HG03457 (cell line): ENCODE measurements at regions not wholly inside any gene's neighbourhood (a gene's known extent, or its start where the extent isn't known, plus 50 kb on each side); places are given as distances from the start of the nearest gene placed in this dataset.
"Not testable (repeated sequence)": the region's sequence is repeated elsewhere in the genome, so short reads cannot be mapped to it uniquely, and the experiment has no call there.

Experiments
- ATAC-seq: cut with Tn5 transposase; IDR thresholded peaks from one replicate; pipeline ENCODE4 v1.9.1; 2021; ENCODE audit warnings: moderate number of reproducible peaks; ENCODE audit not compliant: unreplicated experiment

DNA sequence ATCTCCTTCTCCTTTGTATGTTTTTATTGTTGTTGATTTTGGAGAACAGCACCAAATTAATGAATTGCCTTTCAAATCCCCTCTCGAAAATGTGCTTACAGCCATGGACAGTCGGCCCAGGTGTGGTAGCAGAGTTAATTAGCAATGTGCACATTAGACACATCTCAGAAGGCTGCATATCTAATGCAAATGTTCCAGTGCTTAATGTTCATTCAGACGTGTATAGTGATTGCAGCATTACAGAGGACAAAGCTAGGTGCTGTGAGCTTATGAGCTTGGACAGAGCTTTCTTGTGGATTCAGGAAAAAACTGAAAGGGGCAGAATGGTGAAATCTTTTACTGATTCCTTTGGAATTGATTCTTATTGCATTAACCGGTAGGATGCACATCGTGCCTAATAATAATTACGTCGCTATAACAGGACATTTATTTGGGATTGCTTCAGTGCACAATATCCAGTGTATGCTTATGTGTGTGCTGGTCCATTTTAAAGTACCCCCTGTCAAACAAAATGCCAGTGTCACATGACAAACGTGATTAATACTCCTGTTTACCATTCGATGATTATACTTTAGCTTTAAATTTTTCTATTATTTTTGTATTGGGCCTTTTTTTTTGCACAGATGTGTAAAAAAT lies 552.9 kb upstream of the EPHA5 start:
- no peak for ATAC-seq

DNA sequence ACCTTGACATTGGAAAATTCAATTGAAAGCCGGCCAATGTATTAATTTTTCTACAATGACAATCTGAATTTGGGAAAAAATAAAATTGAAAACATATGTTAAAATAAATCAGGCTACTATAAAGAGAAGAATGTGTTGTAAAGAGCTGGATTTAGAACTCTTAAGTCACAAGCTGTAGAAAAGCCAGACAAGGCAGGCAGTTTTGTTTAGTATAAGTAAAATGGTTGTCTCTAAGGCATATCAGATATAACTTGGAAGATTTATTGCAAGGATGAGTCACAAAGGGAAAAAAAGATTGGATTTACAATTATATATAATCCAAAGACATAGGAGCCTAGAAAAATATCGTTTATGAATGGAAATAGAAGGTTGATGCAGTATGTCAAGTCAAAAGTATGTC lies 549.1 kb upstream of the EPHA5 start:
- ATAC-seq: no peak

DNA sequence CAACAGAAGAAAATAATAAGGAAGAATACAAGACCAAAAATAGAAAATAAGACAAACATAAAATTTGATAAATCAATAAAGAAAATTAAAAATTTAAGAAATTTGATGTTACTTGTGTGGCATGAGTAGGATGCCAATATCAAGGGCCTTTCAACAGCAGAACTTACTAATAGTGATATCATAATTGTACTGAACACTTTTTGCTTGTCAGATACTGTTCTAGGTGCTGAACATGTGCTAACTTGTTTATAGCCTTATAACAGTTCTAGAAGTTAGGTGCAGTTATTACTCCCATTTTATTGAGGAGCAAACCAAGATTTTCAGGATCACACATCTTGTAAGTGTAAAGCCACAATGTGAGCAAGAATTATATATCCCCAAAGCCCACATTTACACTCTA lies 546.0 kb upstream of the EPHA5 start:
- ATAC-seq: no peak

DNA sequence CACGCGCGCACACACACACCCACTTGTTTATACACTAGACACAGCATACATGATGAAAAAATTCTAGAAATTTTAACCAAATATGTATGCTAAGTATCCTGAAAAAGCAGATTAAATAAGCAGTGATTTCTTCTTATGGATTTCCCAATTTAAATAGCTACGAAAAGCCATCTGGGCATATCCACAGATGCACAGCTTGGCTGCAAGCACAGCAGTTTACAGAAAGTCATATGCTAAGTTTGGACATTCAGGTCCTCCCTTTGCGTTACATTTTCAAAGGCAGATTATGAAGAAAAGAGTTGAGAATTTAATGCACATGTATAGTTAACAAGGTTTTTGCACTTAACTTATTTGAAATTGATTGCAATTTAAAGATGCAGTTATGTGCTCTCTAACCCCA lies 542.2 kb upstream of the EPHA5 start:
- ATAC-seq: no peak

DNA sequence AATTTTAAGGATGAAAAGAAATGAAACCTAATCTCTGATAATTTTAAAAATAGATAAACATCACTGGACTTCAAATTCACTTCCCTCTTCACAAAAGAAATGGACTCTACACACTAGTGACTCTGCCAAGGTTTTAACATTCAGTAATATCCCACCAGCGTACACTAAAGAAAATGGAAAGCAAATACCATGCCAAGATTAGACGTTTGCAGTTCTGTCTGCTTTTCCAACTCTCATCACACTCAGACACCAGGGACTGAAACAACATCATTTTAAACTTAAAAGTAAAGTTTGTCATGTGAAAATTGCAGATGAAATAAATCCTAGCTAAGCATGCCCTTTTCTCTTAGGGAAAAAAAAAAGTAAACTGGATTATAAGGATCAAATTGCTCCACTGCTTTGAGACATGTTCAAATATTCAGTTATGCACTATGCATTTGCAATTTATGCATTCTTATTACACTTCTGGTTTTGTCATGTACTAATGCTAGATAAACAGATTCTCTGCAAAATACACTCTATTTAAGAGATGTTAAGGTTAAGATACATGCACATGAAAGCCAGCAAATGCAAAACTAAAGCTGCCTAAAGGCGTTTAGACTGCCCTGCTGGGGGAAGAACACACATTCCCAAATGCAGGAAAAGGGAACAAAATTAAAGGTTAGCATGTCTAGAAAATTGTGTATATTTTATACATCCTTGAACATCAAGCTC lies 534.4 kb upstream of the EPHA5 start:
- no peak for ATAC-seq

DNA sequence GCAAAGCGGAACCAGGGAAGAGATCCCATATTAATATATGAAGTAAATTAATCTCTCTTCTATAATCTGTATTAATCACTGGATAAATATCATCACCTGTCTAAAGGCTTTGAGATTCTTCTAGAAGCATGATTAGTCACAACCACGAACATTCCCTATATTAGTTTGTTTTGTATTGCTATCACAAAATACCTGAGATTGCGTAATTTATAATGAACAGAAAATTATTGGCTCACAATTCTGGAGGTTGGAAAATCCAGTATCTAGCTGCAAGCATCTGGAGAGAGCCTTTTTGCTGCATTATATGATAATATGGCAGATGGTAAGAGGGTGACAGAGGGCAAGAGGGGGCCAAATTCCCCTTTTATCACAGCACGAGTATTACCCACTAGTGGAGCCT lies 532.6 kb upstream of the EPHA5 start:
- no peak for ATAC-seq

DNA sequence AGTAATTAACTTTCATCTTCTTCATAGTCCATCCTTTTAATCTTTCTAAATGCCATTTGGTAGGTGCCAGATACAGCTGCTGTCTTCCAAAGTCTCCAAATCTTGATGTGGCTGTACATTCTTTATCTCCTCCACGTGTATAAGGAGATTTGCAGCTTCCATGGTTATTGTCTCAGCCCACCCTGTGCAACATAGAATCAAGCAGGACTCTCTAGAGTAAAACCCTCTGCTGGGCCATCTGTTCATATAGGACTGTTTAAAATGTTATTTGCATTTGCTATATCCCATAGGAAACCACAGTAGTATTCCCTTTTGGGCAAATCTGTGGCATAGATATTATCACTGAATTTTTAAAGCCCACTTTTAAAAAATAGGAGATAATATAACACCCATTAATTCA lies 527.2 kb upstream of the EPHA5 start:
- ATAC-seq: no peak

DNA sequence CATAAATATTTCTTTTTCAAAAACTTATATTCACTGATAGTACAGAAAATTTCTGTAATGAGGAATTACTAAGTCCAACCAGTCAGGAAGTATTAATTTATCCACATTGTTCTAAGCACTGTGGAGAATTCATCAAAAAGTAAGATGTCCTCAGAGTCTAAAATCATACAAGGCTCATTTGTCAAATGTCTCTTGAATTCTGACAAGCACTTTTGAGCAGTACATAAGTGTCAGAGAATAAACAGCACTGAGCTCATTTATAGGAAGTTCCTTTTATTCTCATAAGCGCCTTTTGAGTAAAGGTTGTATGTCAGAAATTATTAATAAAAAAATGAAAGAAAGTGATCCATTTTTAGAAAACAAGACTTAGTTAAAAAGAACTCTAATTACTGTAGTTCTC lies 523.2 kb upstream of the EPHA5 start:
- ATAC-seq: no peak

DNA sequence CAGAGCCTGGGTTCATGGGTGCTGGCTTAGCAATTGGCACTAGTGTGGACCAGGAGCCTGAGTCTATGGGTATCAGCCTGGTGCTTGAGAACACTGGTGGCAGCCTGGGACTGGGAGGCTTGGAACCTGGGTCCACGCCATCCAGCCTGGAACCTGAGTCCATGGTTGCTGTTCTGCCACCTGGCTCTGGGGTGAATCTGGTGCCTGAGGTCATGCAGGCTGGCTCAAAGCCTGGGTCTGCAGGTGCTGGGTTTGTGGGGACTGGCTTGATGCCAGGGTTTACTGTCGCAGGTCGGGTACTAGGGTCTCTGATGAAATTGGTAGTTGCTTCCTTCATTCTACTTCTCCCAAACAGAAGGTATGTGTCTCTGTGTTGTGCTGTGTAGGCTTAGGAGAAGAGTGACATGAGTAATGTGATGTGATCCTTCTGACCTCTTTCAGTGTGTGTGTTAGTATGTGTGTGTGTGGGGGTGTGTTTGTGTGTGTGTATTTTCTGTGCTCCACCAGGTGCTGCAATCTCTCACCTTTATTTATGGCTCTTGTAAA lies 517.0 kb upstream of the EPHA5 start:
- ATAC-seq: no peak

DNA sequence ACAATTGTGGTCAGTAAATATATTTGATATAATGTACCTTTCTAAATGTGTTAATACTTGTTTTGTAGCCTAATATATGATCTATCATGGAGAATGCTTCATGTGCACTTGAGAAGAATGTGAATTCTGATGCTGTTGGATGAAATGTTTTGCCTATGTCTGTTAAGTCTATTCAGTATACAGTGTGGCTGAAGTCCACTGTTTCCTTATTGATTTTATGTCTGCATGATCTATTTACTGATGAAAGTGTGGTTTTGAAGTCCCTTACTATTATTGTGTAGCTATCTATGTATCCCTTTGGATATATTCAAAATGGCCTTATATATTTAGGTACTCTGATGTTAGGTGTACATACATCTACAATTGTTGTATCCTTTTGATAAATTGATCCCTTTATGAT lies 515.8 kb upstream of the EPHA5 start:
- no peak for ATAC-seq

DNA sequence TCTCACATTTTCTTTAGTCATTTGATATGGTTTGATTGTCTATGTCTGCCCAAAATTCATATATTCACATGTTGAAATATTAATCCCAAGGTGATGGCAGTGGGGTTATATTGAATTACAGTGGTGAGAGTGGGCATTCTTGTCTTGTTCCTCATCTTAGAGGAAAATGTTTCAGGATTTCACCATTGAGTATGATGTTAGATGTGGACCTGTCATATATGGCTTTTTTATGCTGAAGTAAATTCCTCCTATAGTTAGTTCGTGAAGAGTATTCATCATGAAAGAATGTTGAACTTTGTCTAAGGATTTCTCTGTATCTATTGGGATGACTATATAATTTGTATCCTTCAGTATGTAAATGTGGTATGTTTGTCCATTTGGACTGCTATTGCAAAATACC lies 512.3 kb upstream of the EPHA5 start:
- no peak for ATAC-seq

DNA sequence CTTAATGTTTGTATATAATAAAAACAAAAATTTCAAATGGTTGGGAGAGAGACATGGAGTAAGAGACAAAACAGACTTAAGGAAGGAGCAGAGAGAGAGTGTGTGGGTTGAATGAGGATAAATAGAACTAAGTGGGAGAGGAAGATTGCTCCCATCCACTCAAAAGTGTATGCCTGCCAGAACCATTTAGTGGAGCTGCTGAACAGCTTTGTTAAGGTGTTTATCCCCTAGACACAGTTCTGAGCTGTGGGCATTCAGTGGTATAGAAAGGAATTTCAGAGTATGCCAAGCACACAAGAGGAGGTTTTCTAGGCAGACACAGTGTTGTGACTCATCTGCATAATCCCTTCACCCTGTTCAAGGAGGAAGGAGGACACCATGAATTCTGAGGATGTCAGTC lies 508.6 kb upstream of the EPHA5 start:
- ATAC-seq: no peak

DNA sequence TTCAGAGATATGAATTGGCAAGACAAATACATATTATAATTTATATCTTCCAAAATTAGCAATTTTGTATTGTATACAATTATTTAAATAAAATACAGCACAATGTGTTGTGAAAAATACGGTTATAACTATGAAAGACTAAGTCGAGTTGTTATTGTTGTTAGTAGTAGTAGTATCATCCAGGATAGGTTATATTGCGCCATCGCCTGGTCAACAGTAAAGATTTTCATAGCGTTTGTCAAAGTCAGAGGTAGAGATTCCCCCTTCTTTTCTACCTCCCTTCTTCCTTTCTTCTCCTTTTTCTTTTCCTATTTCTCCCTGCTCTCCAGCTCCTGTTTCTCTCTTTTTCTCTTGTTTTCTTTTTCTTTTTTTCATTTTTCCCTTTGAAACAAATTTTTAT lies 499.1 kb upstream of the EPHA5 start:
- no peak for ATAC-seq

DNA sequence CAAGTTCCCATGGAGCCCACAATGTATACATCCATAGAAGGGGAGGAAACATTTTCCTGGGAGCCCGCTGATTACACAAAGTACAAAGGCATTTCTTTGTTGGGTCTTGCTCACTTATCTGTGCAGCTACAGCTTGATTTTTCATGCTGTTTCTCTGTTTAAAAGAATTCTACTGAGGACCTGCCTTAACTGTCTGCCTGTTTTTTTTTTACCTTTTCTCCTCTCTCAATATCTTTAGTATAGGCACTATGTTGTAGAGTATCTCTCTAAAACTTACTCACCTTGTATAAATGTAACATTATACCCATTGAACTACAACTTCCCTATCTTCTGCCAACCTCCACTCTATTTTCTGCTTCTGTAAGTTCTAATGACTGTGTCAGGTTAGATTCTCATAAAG lies 494.6 kb upstream of the EPHA5 start:
- ATAC-seq: no peak

DNA sequence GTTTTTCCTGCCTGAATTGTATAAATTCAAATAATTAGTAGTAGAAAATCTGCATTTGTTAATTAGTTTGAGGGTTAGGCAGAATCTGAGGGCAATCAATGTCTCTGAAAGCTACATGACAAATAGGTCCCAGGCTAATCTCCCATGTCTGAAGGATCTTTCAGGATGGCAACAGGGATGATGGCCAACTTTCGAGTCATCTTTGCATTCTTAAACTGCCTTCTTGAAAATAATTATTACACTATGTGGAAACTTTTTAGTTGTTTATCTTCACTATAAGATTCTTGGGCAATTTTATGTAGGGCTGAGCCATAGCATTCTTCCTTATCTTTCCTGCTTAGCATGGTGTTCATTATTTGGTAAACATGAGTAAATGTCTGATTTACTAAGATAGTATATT lies 490.3 kb upstream of the EPHA5 start:
- no peak for ATAC-seq

DNA sequence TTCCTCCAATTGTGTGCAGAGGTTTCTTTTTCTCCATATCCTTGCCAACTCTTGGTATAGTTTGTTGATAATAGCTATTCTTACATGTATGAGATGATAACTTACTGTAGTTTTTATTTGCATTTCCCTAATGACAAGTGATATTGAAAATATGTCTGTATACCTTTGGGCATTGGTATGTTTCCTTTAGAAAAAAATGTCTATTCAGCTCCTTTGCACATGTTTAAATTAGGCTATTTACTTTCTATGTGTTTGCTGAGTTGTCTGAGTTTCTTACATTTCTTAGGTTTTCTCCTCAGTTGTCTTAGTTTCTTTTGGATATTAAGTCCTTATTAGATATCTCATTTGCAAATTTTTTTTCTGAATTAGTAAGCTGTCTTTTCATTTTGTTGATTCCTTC lies 487.3 kb upstream of the EPHA5 start:
- no peak for ATAC-seq

DNA sequence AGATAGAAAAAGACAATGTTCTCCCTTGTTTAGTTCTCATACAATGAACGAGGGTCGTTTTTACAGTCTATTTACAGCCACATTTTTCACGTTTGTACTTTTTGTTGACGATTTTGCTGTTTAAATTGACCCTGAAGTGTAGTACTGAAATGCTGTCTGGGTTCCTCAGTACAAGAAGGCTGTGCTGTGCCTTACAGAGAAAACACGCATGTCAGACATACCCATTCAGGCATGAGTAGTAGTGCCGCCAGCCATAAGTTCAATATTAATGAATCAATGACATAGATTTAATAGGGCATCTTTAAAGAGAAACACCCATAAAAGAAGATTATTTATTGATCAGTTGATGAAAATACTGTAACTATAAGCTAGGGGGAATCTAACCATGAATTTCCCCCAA lies 459.8 kb upstream of the EPHA5 start:
- no peak for ATAC-seq

DNA sequence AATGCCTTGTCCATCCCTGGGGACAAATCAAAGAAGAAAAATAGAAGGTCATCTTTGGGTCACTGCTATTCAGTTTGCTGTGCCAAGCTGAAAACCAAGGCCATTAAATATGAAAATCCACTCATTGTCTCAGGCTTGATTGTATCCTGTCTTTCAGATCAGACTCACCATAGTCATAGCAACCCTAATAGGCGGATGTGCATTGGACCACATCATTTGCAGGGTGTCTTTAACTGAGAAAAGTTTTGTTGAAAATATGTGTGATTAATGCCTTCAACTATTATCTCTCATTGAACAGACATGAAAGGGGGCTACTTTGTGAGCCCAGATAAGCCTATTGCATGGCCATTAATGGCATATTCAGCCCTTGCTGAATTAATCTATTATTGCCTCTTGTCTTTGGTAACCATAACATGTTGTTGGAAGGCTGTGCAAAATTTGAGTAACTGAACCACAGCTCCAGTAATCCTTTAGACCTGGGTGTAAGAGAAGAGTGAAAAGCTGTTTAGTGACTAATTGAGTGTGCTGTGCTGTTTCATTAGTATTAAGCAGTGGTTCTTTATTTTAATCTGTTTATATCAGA lies 453.6 kb upstream of the EPHA5 start:
- no peak for ATAC-seq

DNA sequence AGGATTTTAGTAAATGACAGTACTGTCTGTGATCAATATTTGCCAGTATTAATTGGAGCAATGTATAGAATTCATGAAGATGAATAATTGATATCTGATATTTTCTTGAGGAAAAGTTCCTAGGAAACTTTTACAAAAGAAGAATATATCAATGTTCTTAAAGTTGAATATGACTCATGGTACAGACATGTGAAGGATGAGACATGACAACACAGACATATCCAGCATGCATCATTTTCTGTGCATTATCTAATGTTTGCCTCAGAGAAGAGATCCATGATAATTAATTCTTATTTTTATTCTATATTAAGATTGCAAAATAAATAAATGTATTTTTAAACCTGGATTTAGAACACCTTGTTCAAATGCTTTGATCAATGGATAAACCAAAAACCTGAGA lies 452.9 kb upstream of the EPHA5 start:
- ATAC-seq: no peak

DNA sequence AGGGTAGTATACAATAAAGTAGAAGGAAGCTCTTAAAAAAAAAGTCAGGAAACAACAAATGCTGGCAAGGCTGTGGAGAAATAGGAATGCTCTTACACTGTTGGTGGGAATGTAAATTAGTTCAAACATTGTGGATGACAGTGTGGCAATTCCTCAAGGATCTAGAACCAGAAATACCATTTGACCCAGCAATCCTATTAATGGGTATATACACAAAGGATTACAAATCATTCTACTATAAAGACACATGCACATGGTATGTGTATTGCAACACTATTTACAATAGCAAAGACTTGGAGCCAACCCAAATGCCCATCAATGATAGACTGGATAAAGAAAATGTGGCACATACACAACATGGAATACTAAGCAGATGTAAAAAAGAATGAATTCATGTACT lies 444.9 kb upstream of the EPHA5 start:
- not testable (repeated sequence) for ATAC-seq

DNA sequence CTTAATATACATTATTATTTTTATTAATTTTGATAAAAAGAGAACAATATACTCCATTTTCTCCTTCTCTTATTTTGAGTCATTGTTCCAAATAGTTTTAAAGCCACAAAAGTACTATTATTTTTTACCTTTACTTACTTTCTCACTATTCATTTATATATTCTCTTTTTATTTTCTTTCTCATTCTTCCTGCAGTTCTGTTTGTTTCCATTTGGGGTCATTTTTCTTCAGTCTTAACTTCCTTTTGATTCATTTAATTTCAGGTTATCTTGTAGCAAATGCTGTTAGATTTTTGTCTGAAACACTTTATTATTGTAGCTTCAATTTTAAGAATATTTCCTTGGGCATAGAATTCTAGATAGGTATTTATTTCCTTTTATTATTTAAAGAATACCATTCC lies 438.6 kb upstream of the EPHA5 start:
- ATAC-seq: no peak

DNA sequence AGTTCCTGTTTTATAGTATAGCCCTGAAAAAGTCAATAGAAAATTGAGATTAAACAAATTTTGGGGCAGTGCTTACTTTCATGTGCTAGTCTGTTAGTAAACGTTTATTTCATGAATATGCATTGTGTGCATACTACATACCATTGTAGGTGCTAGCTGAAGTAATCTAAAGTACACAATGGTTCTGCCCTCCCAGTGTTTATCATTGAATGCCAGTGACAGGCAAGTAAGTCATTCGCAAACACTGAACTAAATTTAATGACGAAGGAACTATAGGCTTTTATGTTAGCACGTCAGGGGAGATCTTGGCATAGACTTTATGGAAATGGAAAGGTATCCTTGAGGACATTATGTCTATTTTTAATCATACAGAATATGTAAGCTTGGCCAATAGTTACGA lies 426.9 kb upstream of the EPHA5 start:
- ATAC-seq: no peak
